Renal pelvis (tissue), 1 donor: ENCODE measurements at regions not wholly inside any gene's neighbourhood (a gene's known extent, or its start where the extent isn't known, plus 50 kb on each side); places are given as distances from the start of the nearest gene placed in this dataset.
"Not testable (repeated sequence)": the region's sequence is repeated elsewhere in the genome, so short reads cannot be mapped to it uniquely, and the experiment has no call there.

Experiments
- DNase-seq: peaks from one replicate; pipeline ENCODE4 v3.0.0-alpha.2; 2013

DNA sequence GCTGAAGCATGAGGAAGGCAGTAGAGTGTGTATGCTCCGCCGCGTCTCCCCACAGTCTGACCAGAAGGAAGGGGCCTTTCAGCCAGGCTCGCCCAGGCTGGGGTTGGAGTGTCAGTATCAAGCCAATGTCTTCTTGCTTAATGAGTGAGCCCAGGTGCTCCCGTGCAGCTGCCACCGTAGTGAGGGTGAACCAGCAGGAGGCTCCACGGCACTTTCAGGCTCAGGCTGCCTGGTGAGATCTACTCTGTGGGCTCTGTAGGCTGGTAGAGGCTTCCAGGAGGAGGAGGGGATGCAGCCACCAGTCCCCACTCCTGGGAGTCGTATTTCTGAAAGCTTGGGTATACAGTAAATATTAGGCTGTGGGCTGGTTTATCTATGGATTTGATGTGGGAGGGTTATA is 98.1 kb upstream of the ADCY2 start:
- DNase-seq = not testable (repeated sequence)

GRCh38 chr5:7299731-7300130 is 96.2 kb upstream of the ADCY2 start:
- not testable (repeated sequence) for DNase-seq

DNA sequence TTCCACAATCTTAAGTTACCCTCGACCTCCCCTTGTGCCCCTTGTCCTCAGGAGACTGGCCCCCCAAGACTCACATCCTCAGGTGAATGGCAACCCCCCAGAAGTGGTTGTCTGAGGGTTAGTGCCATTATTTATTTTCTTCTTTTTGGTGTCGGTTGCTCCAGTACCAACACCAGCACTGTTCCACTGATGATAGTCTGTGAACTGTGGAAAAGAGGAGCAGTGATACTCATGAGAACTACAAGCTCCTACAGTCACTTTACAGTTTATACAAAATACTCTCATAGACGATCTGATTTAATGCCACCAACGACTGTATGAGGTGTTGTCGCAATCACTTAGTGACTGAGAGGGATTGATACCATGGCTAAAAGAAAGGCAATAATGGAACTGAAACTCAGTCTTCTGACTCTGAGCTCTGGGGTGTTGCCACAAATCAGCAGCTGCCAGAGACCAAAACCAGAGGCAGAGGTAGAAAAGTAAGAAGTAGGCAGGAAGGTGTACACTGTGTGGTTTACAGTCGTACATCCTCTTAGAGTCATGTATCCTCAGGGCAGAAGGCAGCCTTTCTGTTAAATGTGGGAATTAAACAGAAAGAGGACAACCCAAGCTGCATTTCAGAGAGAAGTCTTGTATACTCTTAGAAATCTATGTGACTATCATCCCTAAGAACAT is 90.8 kb upstream of the ADCY2 start:
- DNase-seq = not testable (repeated sequence)

DNA sequence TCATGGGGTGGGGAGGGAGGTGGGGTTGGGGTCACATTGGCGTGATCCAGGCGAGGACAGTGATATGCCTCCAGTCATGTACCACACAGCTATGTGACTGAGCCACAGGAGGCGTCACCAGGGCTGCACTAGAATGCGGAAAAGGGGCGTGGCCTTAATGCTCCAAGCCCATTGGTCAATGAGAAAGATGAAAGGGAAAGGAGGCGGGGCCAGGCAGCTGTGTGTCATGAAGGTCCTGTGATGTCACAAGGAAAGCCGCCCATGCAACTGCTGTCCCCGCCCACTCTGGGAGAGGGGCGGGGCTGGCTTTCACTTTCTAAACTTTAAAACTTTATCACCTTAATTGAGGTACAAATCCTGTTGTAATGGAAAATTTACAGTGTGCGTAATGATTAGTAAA is 89.4 kb upstream of the ADCY2 start:
- DNase-seq = not testable (repeated sequence)

DNA sequence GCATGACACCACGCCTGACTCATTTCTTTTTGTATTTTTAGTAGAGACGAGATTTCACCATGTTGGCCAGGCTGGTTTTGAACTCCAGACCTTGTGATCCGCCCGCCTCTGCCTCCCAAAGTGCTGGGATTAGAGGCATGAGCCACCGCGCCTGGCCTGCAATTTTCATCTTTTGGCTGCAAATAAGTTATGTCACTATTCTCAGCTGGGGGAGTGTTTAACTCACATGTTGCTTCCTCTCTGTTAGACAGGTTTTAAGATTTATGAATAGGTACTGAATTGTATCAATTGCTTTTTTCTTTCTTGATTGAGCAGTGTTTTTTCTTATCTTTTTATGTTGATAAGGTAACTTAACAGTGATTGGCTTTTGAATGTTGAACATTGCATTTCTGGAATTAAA is 88.2 kb upstream of the ADCY2 start:
- DNase-seq = not testable (repeated sequence)

DNA sequence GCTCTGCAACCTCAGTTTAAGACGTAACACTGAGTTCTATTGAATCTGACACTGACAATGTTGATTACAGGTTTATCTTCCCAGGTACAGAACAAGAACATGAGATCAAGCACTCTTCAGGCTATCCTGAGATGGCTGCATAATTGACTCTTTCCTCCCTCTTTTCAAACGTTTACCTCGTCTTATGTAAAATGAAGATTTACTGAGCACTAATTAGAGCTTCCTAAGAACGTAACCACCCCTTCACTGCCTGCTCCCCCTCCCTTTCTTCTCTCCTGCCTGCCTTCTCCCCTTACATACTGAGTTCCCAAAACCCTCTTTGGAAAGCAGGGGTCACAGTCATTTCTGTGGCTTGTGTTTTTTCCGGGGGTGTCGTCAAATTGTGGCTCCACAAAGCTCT is 86.2 kb upstream of the ADCY2 start:
- not testable (repeated sequence) for DNase-seq

DNA sequence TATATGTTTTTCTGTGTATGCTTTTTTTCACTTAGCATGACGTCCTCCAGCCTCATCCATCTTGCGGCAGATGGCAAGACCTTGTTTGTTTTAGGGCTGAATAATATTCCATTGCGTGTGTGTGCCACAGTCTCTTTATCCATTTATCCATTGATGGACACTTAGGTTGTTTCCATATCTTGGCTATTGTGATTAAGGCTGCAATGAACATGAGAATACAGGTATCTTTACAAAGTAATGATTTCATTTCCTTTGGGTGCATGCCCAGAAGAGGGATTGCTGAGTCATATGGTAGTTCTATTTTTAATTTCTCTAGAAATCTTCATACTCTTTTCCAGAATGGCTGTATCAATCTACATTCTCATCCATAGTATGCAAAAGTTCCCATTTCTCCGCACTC is 85.3 kb upstream of the ADCY2 start:
- DNase-seq = not testable (repeated sequence)

DNA sequence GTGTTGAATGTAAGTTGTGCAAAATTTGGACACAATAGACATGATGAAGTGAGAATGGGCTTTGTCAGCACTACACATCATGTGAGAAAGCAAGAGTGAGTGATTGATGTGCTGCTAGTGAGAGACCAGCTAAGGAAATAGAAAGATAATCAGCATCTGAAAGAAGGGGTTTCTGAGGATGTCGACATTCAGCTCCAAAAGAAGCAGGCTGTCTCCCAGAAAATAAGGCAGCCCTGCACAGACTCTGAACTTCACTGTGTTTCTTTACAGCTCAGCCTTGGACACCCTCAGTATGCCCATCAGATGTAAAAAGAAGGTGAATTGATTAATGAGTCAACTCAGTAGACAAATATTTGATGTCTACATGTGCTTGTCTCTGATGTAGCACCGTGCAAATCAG is 80.8 kb upstream of the ADCY2 start:
- no peak for DNase-seq

DNA sequence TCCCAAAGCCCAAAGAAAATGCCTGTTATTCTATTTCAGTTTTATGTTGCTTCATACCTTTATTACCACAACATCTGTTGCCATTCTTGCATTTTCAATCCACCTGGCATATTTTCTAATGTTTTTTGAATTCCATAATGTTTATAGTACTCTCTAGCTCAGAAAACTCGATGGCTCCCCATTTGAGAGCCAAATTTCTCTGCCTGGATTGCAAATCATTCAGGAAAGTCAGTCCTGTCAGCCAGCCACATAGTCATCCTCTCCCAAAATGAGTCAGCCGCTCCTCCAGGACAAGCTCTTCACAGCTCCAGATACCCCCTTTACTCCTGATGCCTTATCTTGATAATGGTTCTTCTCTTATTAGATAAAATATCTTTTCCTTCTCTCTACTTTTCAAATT is 78.2 kb upstream of the ADCY2 start:
- DNase-seq = no peak

GRCh38 chr5:7320701-7321301 is 75.1 kb upstream of the ADCY2 start:
- no peak for DNase-seq

GRCh38 chr5:7321724-7322123 is 74.2 kb upstream of the ADCY2 start:
- DNase-seq = no peak

DNA sequence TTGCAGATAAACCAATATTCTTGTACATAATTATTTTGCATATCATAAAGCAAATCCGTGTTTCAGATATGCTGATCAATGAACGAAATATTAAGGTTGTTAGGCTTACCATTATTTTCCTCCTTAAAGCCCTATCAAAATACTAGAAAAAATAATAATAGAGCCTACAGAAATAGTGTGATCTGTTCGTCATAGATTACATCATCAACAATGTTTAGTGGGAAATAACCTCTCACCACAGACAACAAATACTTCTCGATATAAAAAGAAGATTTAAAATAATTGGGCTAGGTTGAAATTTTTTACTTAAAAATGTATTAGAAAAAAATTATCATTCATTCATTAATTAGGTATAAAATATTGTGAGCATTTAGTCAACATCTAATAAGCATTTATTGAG is 71.0 kb upstream of the ADCY2 start:
- no peak for DNase-seq

GRCh38 chr5:7325975-7326913 is 69.7 kb upstream of the ADCY2 start:
- no peak for DNase-seq

DNA sequence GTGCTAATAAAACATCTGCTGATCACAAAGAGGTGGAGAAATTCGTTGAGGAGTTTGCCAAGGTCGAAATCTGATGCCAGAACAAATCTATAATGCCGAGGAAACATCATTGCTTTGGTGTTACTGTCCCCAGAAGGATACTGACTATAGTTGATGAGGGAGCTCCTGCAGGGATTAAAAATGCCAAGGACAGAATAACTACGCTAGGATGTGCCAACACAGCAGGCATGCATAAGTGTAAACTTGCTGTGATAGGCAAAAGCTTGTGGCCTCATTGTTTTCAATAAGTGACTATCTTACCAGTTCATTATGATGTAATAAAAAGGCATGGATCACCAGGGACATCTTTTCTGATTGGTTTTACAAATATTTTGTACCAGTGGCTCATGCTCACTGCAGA is 66.8 kb upstream of the ADCY2 start:
- no peak for DNase-seq

GRCh38 chr5:7329712-7330111 is 66.2 kb upstream of the ADCY2 start:
- DNase-seq = no peak

GRCh38 chr5:7330256-7330655 is 65.7 kb upstream of the ADCY2 start:
- DNase-seq = no peak

DNA sequence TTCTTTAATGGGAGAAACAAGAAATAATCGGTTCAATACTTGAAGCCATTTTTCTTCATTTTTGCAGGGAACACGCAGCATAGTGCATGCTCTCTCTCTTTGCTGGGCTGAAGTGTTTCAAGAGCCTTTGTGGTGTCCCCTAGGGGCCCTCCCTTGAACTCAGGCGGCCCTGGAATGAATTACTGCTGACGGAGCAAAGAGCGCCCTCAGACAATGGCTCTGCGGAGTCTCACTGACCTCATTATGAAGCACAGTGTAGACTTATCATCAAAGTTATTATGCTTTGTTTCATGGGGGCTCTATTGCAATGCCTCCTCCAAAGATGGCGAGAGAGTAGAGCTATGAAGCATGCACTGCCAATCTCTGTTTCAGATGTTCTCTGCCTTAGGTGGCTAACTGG is 64.8 kb upstream of the ADCY2 start:
- no peak for DNase-seq
